RKO (cell line): ENCODE measurements at regions not wholly inside any gene's neighbourhood (a gene's known extent, or its start where the extent isn't known, plus 50 kb on each side); places are given as distances from the start of the nearest gene placed in this dataset.

ENCODE experiments used
- DNase-seq: peaks from one replicate; pipeline ENCODE4 v3.0.0-alpha.2; 2016; ENCODE audit warnings: low spot score

DNA sequence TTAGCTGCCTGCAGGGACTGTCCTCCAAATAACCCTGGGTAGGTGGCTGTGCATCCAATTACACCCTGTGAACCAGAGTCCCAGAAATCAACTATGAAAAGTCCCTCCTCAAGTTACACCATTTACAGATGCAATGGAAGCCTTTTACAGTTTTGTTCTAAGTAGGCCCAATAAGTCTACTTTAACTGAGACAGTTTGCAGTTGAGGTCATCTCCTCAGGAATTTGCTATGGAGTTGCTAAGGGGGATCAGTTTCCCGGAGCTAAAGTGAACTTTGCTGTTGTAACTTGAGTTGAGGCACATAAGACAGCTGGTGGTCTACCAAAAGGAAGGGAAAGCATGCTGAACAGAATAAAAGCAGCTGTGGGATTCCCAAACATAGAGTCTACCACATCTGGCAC is 121.6 kb upstream of the STK26 start:
- no peak for DNase-seq

- no peak for DNase-seq
These were observed 115.4 kb upstream of the STK26 start for GRCh38 chrX:131907488-131908314.

GRCh38 chrX:131910586-131910985 is 112.5 kb upstream of the STK26 start:
- DNase-seq: no peak

GRCh38 chrX:131915488-131915887 is 107.6 kb upstream of the STK26 start:
- DNase-seq: no peak

GRCh38 chrX:131917588-131917987 is 105.5 kb upstream of the STK26 start:
- DNase-seq: no peak

GRCh38 chrX:131918839-131919238 is 104.3 kb upstream of the STK26 start:
- no peak for DNase-seq

DNA sequence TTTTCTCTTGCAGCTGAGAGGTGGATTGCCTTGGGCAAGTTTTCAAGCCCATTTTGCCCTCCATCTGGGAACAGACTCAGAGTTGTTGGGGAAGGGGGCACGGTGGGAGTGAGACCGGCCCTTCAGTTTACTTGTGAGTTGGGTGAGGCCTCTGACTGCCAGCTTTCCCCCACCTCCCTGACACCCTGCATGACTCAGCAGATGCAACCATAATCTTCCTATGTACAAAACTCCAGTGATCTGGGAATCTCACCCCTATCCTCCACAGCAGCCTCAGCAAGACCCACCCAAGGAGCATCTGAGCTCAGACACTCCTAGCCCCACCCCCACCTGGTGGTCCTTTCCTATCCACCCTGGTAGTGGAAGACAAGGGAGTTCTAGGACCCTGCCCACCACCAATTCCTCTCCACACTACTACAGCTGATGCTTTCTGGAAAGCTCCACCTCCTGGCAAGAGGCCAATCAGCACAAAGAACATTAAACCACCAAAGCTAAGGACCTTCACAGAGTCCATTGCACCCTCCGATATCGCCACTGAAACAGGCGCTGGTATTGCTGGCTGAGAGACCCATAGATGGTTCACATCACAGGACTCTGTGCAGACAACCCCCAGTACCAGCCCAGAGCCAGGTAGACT is 99.4 kb upstream of the STK26 start:
- no peak for DNase-seq

- DNase-seq: no peak
These were observed 84.4 kb upstream of the STK26 start for GRCh38 chrX:131938749-131939148.

- DNase-seq: no peak
These were observed 81.1 kb upstream of the STK26 start for GRCh38 chrX:131942034-131942433.

- DNase-seq: no peak
These were observed 77.9 kb upstream of the STK26 start for GRCh38 chrX:131944936-131945902.

DNA sequence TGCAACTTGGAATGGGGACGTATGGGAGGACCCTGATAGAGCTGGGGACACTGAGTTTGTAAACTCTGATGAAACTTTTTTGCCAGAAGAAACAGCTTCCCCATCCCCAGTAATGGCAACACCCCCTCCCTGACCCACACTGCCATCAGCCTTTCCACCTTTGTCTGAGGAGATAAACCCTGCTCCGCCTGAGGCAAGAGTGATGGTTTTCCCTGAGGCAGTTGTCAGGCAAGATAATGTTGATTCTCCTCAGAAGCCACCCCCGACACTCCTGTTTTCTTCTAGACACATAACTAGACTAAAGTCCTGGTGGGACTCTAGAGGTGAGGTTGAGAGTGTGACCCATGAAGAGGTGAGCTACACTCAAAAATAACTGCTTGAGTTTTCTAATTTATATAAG is 71.9 kb upstream of the STK26 start:
- no peak for DNase-seq

DNA sequence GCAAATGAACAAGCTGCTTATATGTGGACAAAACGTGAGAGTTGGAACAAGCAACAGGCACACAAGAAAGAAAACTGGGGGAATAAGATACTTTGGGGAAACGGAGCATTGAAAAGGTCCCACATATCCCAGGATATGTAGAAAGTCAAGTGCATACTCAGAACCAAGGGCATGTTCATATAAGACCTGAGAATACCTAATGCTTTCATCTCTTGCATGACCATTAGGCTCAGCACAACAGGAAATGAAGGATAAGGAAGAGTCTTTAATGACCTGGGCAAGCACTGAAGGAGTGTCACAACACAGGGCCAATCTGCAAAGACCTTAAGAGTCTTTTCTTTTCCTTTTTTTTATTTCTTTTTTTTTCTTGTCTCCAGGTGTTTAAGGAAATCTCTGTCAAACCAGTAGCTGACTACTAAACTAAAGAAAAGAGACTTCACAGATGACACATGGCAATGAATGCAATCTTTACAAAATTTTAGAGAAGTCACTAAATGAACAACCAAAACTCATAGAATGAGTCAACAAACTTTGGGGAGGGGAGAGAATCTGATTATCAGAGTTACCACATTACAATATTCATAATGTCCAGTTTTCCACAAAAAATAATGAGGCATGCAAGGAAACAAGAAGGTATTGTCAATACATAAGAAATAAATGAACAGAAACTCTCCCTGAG is 67.9 kb upstream of the STK26 start:
- no peak for DNase-seq

GRCh38 chrX:131958724-131959123 is 64.4 kb upstream of the STK26 start:
- DNase-seq: no peak

DNA sequence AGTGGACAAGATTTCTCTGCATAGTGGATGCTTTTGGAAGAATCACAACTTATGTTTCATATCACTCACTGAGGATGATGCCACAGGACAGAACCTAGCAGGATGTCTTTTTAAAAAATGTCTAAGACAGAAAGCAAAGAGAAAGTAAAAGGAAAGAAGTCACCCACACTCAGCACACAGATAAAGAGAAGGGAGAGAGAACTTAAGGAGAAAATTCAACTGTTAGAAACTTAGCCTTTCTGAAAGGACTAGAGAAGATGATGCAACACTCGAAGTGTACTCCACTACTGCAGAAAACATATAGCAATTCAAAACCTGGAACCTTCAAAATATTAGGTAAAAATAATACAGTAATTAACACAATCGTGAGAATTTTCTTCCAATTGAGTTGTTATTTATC is 52.8 kb upstream of the STK26 start:
- no peak for DNase-seq
